HUES6 (cell line): ENCODE measurements at regions not wholly inside any gene's neighbourhood (a gene's known extent, or its start where the extent isn't known, plus 50 kb on each side); places are given as distances from the start of the nearest gene placed in this dataset.
A peak's percentile ranks its signal among the peaks of the same experiment; 100 is the strongest.

Source experiments
- H3K27ac ChIP-seq: 2 replicates; pipeline ENCODE4 v1.7.0; 2013; ENCODE audit warnings: low read depth, mild to moderate bottlenecking, low read length, inconsistent platforms
- H3K27me3 ChIP-seq: 2 replicates; pipeline ENCODE4 v1.6.1; 2013; ENCODE audit warnings: low read length; ENCODE audit not compliant: control insufficient read depth, insufficient read depth
- H3K36me3 ChIP-seq: 2 replicates; pipeline ENCODE4 v1.6.1; 2013; ENCODE audit warnings: low read length; ENCODE audit not compliant: control insufficient read depth, insufficient read depth
- H3K4me1 ChIP-seq: 2 replicates; pipeline ENCODE4 v1.6.1; 2013; ENCODE audit warnings: low read length; ENCODE audit not compliant: control insufficient read depth, insufficient read depth
- H3K4me3 ChIP-seq: 2 replicates; pipeline ENCODE4 v1.5.1; 2013; ENCODE audit warnings: low read depth, low read length
- H3K9ac ChIP-seq: one replicate; pipeline ENCODE4 v1.6.1; 2013; ENCODE audit warnings: mild to moderate bottlenecking, low read length
- H3K9me3 ChIP-seq: 2 replicates; pipeline ENCODE4 v1.6.1; 2013; ENCODE audit warnings: low read depth, low read length; ENCODE audit not compliant: control insufficient read depth, insufficient read depth

DNA sequence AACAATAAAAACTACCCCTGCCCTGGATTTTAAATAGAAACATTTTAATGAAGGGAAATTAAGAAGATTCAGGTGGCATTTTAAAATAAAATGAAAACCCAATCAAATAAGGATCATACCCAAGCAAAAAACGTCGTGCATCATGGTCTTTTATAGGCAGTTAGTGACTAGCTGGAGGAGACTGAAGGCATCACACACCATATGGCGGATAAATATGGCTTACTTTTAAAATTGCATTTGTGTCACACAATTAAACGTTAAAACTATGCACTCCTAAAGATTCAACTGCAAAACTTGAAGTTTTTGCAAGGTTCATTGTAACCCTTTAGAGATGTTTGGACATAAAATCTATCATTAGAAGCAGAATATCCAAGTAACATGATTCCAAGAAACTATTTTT lies 200.1 kb upstream of the NRG3 start:
- H3K27me3 ChIP-seq, result no peaks in the 10 kb centered on the region
- no peaks in the 10 kb centered on the region for H3K4me1 ChIP-seq
- no peak overlapping the region for H3K4me3 ChIP-seq
- H3K36me3 ChIP-seq, result no peaks in the 10 kb centered on the region
- H3K9ac ChIP-seq, result no peak overlapping the region
- no peak overlapping the region for H3K27ac ChIP-seq
- peaks cover 2% of the 10 kb centered on the region; the same call in 1 of the 2 replicates for H3K9me3 ChIP-seq

DNA sequence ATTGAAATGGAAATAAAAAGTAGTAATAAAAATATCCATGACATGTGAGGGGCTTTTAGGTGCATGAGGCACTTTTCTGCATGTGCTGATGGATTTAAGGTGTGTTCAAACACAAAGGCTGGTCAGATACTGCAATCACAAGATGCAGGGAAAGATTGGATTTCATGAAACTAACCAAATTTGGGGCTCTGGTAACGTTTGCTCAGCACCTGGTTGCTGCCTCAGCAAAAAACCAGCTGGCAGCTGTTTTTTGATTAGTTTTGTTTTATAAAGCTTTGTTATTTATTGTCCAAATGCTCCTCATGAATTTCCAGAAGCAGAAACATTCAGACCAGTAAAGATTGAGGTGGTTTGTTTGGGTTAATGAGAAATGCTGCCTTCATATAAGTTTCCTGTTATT lies 195.7 kb upstream of the NRG3 start:
- Histone ChIP-seq H3K27ac (no peak overlapping the region), H3K4me3 (no peak overlapping the region), H3K27me3 (no peaks in the 10 kb centered on the region), H3K9ac (no peak overlapping the region), H3K4me1 (no peaks in the 10 kb centered on the region), H3K36me3 (no peaks in the 10 kb centered on the region), H3K9me3 (no peaks in the 10 kb centered on the region)

DNA sequence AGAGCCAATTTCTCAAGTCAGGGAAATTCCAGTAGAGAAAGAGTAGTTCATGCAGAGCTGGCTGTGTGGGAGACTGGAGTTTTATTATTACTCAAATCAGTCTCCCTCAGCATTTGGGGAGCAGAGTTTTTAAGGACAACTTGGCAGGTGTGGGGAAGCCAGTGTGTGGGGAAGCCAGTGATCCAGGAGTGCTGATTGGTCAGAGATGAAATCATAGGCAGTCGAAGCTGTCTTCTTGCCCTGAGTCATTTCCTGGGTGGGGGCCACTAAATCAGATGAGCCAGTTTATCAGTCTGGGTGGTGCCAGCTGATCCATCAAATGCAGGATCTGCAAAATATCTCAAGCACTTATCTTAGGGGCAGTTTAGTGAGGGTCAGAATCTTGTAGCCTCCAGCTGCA lies 194.6 kb upstream of the NRG3 start:
- Histone ChIP-seq H3K27me3 (no peaks in the 10 kb centered on the region), H3K9me3 (no peaks in the 10 kb centered on the region), H3K4me1 (no peaks in the 10 kb centered on the region), H3K9ac (no peak overlapping the region), H3K27ac (no peak overlapping the region), H3K36me3 (no peaks in the 10 kb centered on the region), H3K4me3 (no peak overlapping the region)

DNA sequence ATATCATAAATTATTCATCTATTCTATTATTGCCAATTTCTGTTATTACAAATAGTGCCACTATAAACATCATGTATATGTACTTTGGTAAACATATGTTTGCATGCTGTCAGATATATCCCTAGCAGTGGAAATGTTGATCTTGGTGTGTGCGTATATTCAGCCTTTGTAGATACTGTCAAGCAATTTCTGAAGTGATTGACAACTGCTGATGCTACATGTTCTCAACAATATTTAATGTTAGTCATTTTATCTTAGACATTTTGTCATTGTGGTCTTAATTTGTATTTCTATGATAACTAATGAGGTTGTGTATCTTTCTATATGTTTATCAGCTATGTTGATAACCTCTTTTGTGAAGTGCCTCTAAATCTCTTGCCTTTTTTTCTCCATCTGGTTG lies 186.5 kb upstream of the NRG3 start:
- no peak overlapping the region for H3K4me3 ChIP-seq
- no peak overlapping the region for H3K9ac ChIP-seq
- 0 out of 2 replicates have a peak, but pooled peaks cover 3% of the 10 kb centered on the region for H3K9me3 ChIP-seq
- H3K27ac ChIP-seq, result no peak overlapping the region
- no peaks in the 10 kb centered on the region for H3K36me3 ChIP-seq
- H3K4me1 ChIP-seq, result no peaks in the 10 kb centered on the region
- no peaks in the 10 kb centered on the region for H3K27me3 ChIP-seq

DNA sequence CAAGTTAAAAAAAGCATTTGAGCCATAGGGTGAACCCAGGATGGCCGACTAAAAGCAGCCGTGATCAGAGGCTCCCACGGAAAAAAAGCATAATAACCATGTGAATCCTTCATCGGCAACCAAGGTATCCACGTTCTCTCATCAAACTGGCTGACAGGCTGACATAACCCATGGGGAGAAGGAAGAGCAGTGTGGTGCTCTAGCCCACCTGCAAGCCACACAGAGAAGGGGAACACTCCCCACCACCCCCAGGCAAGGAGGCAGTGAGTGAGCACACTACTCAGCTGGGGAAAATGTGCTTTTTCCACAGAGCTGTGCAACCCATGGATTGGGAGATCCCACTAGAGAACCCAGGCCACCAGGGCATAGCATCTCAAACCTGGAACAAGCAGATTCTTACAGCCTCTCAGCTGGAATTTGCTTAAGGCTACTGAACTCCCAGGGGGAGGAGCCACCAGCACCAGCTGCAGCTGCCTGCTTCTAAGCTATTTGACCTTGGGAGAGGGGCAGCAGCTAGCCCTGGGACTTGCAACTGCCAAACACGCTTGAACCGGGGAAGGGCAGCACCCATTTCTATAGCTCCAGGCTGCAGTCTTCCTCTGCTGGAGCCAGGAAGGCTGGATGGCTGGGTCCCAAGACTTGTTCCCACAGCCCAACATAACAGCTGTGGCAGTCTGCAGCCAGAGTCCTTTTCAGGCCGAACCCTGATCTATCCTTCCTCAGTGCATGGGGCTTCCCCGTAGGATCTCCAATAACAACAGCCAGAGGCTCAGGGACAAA lies 178.2 kb upstream of the NRG3 start:
- H3K36me3 ChIP-seq, result no peaks in the 10 kb centered on the region
- H3K9me3 ChIP-seq, result 0 out of 2 replicates have a peak, but pooled peaks cover 14% of the 10 kb centered on the region
- no peak overlapping the region for H3K27ac ChIP-seq
- H3K4me1 ChIP-seq, result peaks cover 10% of the 10 kb centered on the region
- no peak overlapping the region for H3K9ac ChIP-seq
- no peaks in the 10 kb centered on the region for H3K27me3 ChIP-seq
- no peak overlapping the region for H3K4me3 ChIP-seq

DNA sequence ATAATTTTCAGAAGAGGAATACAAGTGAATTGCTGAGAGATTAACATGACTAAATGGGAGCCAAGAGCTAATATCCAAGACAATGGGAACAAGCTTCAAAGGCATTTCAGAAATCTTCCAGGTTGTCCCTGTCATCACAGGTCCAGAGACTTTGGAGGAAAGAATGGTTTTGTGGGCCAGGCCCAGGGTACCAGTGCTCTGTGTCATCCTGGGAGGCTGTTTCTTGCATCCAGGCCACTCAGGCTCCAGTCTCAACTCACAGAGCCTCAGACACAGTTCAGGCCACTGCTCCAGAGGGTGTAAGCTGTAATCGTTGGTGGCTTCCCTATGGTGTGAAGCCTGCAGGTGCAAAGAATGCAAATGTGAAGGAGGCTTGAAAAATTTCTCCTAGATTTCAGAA lies 170.4 kb upstream of the NRG3 start:
- H3K9me3 ChIP-seq, result peaks cover 3% of the 10 kb centered on the region; the same call in 1 of the 2 replicates
- no peak overlapping the region for H3K4me3 ChIP-seq
- 0 out of 2 replicates have a peak overlapping the region, but pooled peaks have one; percentile 37 for H3K27ac ChIP-seq
- peaks cover 10% of the 10 kb centered on the region; the same call in 1 of the 2 replicates for H3K4me1 ChIP-seq
- no peak overlapping the region for H3K9ac ChIP-seq
- H3K36me3 ChIP-seq, result no peaks in the 10 kb centered on the region
- H3K27me3 ChIP-seq, result no peaks in the 10 kb centered on the region

DNA sequence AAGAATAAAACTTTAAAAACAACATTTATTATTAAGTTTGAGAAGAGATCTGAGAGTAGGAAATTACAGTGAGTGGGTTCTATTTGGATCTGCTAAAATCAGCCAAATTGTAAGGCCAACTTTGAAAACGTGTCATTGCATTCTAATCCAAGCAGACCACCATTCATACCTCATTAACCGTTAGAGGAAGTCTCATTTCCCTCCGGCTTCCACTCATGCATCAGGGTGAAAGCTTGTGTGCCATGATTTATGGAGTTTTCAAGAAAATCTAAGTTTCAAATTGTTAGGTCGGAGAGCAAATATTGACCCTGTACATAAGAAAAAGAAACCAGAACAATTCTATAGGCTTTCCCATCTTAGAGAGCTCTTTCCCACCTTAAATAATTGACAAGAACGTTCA lies 166.6 kb upstream of the NRG3 start:
- no peak overlapping the region for H3K9ac ChIP-seq
- H3K4me1 ChIP-seq, result peaks cover 10% of the 10 kb centered on the region; the same call in 1 of the 2 replicates
- H3K36me3 ChIP-seq, result no peaks in the 10 kb centered on the region
- H3K27ac ChIP-seq, result no peak overlapping the region
- no peak overlapping the region for H3K4me3 ChIP-seq
- H3K9me3 ChIP-seq, result no peaks in the 10 kb centered on the region
- no peaks in the 10 kb centered on the region for H3K27me3 ChIP-seq

DNA sequence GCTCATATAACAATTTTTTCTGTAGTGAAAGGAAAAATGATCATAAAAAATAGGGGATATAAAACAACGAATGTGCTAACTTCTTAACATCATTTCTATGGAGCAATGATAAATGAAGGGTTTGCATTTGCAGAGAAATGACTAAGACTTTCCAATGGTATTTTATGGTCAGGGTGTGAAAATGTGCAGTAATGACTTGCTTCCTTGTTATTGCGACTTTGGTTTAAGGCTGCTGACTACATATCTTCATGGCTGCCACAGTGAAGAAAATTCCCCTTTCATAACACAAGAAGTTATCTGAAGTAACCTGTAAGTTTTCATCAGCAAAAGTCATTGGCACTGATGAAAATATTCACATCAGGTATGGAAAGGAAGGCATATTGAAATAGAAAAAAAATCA lies 166.1 kb upstream of the NRG3 start:
- Histone ChIP-seq H3K4me1 (peaks cover 8% of the 10 kb centered on the region; the same call in 1 of the 2 replicates), H3K9me3 (no peaks in the 10 kb centered on the region), H3K27ac (no peak overlapping the region), H3K4me3 (no peak overlapping the region), H3K36me3 (no peaks in the 10 kb centered on the region), H3K9ac (no peak overlapping the region), H3K27me3 (no peaks in the 10 kb centered on the region)

DNA sequence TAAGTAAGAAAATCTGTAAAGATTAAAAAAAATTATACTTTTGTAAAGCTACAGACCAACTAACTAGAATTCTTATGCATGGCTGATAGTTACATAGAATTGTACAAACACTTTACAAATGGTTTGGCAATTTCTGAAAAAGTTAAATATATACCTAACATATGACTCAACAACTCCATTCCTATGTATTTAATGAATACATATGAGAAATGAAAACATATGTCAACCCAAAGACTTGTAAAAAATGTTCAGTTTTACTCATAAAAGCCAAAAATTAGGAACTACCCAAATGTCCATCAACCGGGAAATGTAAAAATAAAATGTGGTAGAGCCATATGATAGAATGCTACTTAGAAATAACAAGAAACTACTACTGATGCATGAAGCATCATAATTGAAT lies 152.6 kb upstream of the NRG3 start:
- Histone ChIP-seq H3K9ac (no peak overlapping the region), H3K4me3 (no peak overlapping the region), H3K4me1 (no peaks in the 10 kb centered on the region), H3K27me3 (no peaks in the 10 kb centered on the region), H3K27ac (no peak overlapping the region), H3K9me3 (peaks cover 25% of the 10 kb centered on the region), H3K36me3 (no peaks in the 10 kb centered on the region)

DNA sequence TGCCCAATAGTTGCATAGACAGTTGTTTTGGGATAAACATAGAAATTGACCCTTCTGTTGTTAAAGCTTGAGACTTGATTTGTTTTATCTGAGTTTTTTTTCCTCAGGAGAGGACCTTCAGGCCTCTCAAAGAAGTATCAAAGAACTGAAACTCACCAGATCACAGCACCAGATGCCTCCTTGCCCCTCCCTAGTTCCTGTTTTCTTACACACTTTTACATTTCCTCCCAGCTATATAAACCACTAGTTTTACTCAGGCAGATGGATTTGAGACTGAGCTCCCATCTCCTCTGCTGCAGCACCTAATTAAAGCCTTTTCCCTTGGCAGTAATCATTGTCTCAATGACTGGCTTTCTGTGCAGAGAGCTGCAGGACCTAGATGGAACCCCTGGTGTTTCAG lies 150.6 kb upstream of the NRG3 start:
- Histone ChIP-seq H3K9me3 (peaks cover 25% of the 10 kb centered on the region), H3K27ac (no peak overlapping the region), H3K4me3 (no peak overlapping the region), H3K9ac (no peak overlapping the region), H3K27me3 (no peaks in the 10 kb centered on the region), H3K36me3 (no peaks in the 10 kb centered on the region), H3K4me1 (peaks cover 12% of the 10 kb centered on the region; the same call in 1 of the 2 replicates)

DNA sequence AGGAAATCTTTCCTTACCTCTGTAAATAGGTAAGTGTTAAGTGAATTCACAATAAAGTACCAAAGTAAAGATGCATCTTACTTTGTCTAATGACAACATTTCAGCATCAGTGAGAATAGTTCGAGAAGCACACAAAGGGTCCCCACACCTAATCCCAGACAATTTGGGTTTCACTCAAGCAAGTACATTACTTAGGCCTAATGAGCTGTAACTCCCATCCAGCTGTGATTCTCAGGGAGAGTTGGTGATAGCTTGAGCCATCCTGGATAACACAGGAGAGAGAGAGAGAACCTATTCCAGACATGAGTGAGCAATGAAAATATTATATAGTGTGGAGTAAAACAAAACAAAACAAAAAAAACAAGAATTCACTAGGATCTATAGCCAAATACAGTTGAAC lies 149.1 kb upstream of the NRG3 start:
- H3K4me1 ChIP-seq, result peaks cover 12% of the 10 kb centered on the region; the same call in 1 of the 2 replicates
- no peak overlapping the region for H3K9ac ChIP-seq
- no peak overlapping the region for H3K27ac ChIP-seq
- peaks cover 25% of the 10 kb centered on the region for H3K9me3 ChIP-seq
- no peaks in the 10 kb centered on the region for H3K36me3 ChIP-seq
- H3K27me3 ChIP-seq, result no peaks in the 10 kb centered on the region
- H3K4me3 ChIP-seq, result no peak overlapping the region
